Astrocyte (in vitro differentiated cells and primary cell): ENCODE measurements at regions not wholly inside any gene's neighbourhood (a gene's known extent, or its start where the extent isn't known, plus 50 kb on each side); places are given as distances from the start of the nearest gene placed in this dataset.

ENCODE experiments used
- EZH2 ChIP-seq: IDR thresholded peaks from 2 replicates; pipeline ENCODE4 v1.6.1; 2012; ENCODE audit warnings: mild to moderate bottlenecking, low read length, inconsistent platforms; ENCODE audit not compliant: insufficient read depth
- TF ChIP-seq, protein P1 (sequence below): IDR thresholded peaks from 2 replicates; pipeline ENCODE4 v1.5.1; 2011; ENCODE audit warnings: low read depth, mild to moderate bottlenecking, inconsistent platforms, low read length, moderate library complexity; ENCODE audit not compliant: insufficient read depth

- TF ChIP-seq, protein P1, sequence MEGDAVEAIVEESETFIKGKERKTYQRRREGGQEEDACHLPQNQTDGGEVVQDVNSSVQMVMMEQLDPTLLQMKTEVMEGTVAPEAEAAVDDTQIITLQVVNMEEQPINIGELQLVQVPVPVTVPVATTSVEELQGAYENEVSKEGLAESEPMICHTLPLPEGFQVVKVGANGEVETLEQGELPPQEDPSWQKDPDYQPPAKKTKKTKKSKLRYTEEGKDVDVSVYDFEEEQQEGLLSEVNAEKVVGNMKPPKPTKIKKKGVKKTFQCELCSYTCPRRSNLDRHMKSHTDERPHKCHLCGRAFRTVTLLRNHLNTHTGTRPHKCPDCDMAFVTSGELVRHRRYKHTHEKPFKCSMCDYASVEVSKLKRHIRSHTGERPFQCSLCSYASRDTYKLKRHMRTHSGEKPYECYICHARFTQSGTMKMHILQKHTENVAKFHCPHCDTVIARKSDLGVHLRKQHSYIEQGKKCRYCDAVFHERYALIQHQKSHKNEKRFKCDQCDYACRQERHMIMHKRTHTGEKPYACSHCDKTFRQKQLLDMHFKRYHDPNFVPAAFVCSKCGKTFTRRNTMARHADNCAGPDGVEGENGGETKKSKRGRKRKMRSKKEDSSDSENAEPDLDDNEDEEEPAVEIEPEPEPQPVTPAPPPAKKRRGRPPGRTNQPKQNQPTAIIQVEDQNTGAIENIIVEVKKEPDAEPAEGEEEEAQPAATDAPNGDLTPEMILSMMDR = no peak
- TF ChIP-seq EZH2 = no peak
Measured at GRCh38 chr14:22432348-22432976, 156.6 kb downstream of the DAD1 start.
